Left forelimb (tissue), 1 donor: ENCODE measurements at regions not wholly inside any gene's neighbourhood (a gene's known extent, or its start where the extent isn't known, plus 50 kb on each side); places are given as distances from the start of the nearest gene placed in this dataset.
"Not testable (repeated sequence)": the region's sequence is repeated elsewhere in the genome, so short reads cannot be mapped to it uniquely, and the experiment has no call there.

ENCODE experiments used
- DNase-seq: peaks from one replicate; pipeline ENCODE4 v3.0.0-alpha.2; 2018; ENCODE audit warnings: low spot score

DNA sequence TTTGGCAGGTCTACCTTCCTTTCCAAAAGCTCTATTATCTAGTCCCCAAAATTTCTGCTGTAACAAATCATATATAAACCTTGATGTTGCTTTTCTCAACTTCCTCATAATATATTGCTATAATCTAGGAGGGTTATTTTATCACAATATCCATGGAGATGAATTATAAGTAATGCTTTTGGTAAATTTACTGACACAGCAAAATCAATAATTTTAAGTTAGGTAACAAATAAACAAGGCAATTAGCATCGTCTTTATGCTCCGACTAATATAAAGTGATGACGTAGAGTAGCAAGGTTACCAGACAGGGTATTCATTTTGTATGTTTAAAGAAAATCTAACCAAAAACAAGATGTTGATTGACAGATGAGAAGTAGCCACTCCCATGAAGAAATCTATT, 132.3 kb upstream of the ST8SIA4 start:
- no peak for DNase-seq

- DNase-seq = no peak
Measured at GRCh38 chr5:101024299-101024698, 121.2 kb upstream of the ST8SIA4 start.

DNA sequence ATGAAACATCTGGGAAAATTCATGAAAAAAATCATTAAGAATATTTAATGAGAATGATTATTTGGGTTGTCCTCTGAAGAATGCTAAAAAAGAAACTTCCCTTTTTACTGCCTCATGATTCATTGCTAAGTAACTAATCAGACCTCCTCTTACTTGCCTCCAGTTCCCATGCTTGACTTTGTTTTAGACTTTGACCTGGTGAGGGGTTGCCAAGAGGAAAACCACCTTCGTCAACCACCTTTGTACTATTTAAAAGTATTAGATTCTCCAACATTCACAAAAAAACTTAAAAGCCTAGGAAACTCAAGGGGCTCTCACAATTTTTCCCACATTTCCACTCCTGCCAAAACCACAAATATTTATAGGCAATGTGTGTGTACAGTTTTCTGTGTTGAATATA, 115.2 kb upstream of the ST8SIA4 start:
- DNase-seq = no peak

DNA sequence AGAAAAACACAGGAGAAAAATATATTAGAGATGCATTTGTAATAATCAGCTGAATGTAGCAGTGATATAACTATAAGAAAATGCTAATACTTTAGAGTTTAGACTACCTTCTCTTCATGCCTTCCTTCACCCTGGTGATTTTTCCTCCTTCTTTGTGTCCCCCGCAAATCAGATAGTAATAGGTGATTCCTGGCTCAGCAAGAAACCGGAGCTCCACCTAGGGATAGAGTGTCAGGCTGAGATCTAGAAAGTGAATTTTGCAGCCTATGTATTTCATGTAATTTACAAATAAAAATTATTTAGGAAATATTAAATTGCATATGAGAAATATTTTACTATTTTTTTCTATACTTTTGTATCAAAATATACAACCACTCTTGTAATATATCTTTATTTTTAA, 109.8 kb upstream of the ST8SIA4 start:
- DNase-seq = no peak

- no peak for DNase-seq
Measured at GRCh38 chr5:101009758-101010519, 106.9 kb upstream of the ST8SIA4 start.

- DNase-seq = no peak
Measured at GRCh38 chr5:100992354-100992753, 89.3 kb upstream of the ST8SIA4 start.

GRCh38 chr5:100983601-100984000, 80.5 kb upstream of the ST8SIA4 start:
- DNase-seq = not testable (repeated sequence)

GRCh38 chr5:100974082-100974481, 71.0 kb upstream of the ST8SIA4 start:
- DNase-seq = no peak

DNA sequence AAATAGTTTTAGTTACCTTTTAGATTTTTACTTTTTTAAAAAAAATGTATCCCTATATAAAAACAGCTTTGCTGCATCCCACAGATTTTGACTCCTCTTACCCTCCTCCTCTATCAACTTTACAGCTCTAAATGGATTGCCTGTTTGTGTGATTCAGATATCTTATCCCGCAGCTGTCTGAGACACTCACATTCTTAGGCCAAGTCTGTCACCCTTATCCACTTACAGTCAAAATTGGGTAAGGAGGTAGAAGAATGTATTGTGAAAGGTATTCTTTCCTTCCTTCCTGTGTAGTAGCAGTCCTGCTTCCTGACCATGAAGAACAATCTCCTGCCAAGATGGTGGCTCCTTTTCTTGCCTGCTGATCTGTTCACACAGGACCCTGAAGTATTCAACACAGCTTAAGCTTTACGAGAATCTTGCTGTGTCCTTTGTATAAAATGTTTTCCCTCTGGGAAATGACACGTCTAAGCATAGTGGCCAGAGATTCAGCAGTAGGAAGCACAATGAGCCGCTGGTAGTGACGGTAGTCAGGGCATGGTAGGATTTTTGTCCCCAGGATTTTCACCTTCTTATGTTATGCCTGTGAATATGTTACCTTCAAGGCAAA, 67.7 kb upstream of the ST8SIA4 start:
- no peak for DNase-seq

DNA sequence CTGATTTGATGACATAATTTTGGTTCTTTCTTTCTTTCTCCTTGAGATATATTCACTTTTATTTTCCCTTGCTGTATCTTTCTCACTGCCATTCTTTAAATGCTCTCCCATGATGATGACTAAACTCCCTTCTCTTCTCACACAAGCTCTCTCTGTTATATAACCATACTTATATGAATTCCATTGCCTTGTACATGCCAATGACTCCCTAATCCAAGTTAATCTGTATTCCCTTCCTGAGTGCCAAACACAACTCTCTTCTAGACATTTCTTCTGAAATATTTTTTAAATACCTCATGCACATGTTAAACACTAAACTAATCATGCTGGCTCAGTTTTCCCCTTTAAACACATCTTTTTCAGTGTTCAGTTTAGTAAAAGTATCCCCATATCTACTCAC, 62.2 kb upstream of the ST8SIA4 start:
- no peak for DNase-seq
